DMS 273 (cell line): ENCODE measurements at regions not wholly inside any gene's neighbourhood (a gene's known extent, or its start where the extent isn't known, plus 50 kb on each side); places are given as distances from the start of the nearest gene placed in this dataset.
"Not testable (repeated sequence)": the region's sequence is repeated elsewhere in the genome, so short reads cannot be mapped to it uniquely, and the experiment has no call there.

ENCODE experiments used
- DNase-seq: peaks from one replicate; lab custom pipeline; 2025; ENCODE audit not compliant: unreplicated experiment; lab: John Stamatoyannopoulos, UW

DNA sequence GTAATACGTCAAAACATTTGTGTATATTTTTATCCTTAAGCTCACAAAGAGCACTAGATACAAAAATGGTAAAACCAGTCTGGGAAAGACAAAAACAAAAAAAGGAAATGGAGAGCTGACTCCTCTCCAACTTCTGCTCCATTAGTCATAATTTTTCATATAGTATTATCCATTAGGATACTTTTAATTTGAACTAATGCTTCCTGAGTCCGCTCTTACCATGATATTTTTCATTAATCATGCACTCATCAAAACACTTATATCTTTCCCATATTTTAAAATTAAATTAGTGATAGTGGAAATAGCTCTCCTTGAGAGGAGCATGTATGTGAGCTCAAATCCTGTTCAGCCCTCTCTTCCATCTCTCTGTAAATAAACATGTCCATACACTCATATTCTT, 1093.0 kb upstream of the MIR17HG start:
- no peak for DNase-seq

DNA sequence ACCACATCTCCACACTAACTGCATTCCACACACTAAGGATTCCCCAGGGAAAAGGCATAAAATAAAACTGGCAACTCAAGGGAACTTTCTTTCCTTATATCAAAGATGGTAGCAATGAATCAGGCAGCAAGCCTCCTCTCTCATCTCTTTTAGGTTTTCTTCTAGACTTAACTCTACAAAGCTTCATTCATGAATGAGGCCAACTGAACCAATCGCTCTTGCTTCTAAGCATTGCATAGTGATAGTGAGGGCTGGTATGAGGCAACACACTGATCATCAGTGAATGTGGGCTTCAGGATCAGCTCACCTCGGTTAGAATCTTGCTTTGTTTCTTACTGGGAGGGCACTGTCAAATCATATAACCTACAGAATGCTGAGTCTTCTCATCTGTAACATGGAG, 1090.7 kb upstream of the MIR17HG start:
- no peak for DNase-seq

DNA sequence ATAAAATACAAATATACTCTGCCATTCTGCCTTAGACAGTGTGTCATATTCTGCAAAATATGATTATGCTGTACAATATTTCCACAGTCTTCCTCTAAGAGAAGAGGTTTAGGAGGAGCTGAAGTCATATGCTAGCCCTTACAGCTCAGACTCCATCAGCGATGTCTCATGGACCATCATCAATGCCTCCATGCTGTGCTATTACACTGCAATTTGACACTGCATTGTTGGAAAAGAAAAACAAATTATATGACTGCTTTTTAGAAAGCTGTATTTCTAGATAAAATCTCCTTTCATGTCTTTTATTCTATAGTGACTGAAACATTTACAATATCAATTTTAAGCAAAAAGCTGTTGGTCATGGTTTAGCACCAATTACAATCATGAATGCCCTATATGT, 1089.4 kb upstream of the MIR17HG start:
- no peak for DNase-seq

- DNase-seq: no peak
These were observed 1086.1 kb upstream of the MIR17HG start for GRCh38 chr13:90261343-90261742.

DNA sequence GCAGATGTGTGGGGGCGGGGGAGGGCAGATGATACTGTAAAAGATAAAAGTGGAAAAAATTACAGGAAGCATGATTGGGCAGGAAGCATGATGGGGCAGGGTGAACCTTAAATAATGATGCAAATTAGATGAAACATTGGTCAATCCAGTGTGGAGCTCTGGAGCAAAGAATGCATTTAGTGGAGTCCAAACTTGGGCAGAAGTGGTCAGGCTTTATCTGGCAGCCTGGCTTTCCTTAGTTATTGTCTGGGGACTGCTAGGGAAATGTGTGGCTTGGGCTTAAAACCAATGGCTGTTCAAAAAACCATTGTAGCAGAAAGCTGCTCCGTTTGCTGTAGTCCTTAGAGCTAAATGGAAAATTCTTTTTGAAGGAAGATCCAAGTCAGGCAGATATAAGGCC, 1077.3 kb upstream of the MIR17HG start:
- DNase-seq: no peak

DNA sequence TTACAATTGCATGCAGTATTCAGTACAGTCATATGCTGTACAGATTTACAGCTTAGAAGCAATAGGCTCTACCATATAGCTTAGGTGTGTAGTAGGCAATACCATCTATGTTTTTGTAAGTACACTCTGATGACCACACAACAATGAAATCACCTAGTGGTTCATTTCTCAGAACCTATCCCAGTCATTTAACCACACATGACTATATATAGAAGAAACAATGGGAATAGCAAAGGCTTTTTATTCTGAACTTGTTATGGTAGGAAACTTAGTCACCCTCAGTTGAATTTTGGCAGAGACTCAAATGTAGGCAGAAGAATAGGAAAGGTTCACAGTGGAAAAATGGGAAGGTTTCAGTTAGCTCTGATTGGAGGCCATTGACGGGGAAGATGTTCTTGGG, 1075.1 kb upstream of the MIR17HG start:
- DNase-seq: no peak

DNA sequence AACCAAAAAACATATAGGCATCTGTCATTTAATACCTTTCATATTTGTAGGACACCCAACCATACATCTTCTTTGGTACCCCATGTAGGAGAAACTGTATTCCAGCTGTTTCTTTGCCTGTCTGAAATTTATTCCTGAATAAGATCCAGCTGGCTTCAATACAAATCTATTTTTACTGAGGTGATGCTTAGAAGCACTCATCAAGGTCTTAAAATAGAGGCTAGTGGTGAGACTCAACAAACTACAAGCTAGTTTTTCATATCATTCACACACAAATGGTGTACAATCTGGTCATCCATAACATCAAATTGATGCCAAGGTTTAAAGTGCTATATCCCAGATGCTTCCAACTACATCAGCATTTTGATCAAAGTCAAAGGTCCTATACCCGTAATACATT, 1071.3 kb upstream of the MIR17HG start:
- no peak for DNase-seq

DNA sequence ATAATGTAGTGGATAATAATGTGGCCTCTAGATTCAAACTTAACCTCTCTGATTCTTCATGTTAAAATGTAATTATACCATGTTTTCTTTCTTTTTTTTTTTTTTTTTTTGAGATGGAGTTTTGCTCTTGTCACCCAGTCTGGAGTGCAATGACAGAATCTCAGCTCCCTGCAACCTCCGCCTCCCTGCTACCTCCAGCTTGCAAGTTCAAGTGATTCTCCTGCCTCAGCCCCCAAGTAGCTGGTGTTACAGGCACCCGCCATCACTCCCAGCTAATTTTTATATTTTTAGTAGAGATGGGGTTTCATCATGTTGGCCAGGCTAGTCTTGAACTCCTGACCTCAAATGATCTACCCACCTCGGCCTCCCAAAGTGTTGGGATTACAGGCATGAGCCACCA, 1069.3 kb upstream of the MIR17HG start:
- DNase-seq: not testable (repeated sequence)

DNA sequence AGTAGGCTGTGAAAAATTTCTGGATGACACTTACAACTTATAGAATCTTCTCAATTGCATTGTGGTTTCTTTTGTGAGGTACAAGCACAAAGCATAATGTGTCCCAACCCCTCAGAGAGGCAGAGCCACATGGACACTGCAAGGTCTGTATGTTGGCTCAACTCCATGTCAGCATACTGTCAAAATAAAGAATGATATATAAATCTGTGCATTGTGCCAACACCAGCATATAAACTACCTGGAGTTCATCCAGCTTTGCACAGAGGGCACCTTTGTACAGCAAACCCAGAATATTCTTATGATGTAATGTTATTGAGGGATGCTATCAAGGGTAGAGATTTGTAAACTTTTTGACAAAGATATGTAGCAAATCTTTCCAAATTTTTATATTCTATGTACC, 1065.8 kb upstream of the MIR17HG start:
- no peak for DNase-seq

DNA sequence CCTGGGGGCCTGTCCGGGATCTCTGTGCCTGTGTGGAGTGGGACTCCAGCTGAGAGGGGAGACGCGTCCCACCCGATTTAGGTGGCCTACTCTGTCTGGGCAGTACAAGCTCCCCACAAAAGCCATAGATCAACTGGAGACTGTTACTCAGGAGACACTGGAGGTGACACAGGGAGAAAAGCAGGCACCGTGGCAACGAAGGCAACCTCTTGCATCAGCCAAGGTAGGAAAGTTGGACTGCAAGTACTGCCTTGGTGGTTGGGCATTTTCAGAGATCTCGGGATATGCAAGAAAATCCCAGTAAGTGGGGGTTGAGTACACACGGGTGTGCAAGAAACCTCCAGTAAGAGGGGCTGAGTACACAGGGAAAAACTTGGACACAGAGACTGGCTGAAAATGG, 1060.0 kb upstream of the MIR17HG start:
- no peak for DNase-seq

GRCh38 chr13:90293793-90294361, 1053.6 kb upstream of the MIR17HG start:
- DNase-seq: no peak

DNA sequence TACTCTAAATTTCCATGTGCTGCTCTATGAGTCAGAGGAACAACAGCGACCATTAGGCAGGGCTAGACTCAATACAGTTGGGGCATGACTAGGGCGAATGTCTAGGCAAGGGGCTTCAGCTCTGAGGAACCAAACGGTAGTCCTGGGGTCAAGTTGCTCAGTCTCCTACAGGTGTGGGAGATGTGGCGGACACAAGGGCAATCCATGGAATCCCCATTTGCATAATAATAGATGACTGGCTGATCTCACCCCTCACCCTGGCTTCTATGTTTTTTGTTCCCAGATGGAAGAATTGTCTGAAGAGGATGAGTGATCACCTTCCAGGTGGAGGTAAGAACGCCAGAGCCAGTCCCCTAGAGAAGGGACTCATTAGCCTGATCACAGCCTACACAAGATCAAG, 1048.2 kb upstream of the MIR17HG start:
- DNase-seq: no peak

DNA sequence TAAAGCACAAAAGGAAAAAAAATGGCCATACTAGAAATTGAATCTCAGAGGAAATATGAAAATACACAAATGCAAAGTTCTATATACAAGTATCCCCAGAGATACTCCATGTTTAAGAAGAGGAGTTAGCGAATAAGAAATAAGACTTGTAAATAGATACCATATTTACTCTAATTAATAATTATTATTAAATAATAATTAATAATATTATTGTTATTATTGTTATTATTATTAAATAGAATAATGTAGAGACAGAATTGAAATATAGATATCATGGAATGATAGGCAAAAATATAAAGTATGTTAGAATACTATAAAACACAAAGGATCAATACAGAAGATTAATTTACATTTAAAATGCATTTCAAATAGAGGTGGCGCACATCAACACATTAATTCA, 1047.5 kb upstream of the MIR17HG start:
- DNase-seq: no peak

DNA sequence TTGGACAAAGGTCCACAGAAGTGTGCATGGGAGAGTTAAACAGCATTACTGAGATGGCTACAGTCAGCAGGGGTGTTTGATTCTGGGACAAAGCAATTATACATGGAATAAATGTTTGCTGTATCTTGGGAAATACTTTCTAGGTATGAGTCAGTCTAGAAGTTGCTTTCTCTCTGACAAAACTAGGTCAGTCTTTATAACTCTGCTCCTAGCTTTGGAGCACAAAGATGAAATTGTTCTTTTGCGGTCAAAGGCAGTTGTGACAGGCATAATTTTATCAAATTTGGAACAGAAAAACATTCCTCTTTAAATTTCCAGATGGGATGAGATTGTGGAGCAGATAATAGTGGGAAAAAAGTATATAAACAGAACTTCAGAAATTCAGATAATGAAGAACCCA, 1045.4 kb upstream of the MIR17HG start:
- DNase-seq: no peak

DNA sequence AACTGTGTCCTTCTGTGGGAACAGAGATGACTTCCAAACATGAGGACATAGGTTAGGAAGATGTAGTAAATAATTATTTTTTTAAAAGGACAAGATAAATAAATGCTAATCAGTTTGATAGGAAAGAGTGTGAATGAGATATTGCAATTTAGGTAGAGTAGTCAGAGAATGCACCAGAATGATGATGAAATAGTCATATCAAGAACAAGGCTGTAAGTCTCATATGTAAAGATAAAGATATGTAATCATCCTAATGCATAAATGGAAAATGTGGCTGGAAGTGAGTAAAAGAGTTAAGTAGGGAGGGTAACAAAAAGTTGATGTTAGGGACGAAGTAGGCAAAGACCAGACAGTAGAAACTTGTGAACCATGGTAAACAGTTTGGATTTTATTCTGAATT, 1041.7 kb upstream of the MIR17HG start:
- DNase-seq: no peak

DNA sequence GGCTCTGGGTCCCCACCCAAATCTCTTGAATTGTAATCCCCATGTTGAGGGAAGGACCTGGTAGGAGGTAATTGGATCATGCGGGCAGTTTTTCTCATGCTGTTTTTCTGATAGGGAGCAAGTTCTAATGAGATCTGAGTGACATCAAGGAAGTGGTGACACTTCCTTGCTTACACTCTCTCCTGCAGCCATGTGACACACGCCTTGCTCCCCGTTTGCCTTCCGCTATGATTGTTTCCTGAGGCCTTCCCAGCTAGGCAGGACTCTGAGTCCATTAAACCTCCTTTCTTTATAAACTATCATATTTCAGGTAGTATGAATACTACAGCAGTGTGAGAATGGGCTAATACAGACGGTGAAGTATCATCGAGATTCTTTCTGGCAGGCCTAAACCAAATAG, 1040.4 kb upstream of the MIR17HG start:
- DNase-seq: no peak

DNA sequence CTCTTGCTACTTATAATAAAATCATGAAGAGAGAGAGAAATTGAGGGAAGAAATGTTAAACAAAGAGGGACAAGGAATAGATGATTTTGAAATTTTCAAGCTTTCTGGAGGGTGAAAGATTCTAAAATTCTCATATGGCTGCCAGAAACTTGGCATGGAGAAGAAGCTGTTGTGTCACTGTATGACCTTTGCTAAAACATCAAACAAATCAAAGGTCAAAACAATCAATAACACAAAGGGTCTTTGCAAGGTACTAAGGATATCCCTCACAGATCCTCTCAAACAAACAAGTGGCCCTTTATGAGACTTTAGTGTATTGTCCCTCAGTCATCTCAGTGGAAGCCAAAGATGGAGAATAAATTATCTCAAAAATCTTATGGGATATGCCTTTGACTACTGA, 1039.2 kb upstream of the MIR17HG start:
- no peak for DNase-seq

DNA sequence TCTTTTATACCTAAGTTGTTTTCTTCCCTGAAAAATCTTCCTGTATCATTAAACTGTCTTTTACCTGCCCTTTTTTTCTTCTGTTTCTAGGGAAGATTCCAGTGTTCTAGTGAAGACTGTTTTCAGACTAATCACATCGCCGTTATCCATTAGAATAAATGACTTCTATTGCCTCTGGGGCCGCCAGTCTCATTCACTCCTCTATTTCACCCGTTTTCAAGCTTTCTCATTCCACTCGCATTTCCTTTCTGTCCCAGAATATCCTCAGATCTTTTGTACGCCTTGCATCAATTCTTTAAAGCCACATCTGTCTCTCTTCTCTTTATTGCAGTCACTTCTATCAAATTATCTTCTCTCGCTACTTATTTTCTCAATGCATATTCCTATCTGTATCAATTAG, 1035.6 kb upstream of the MIR17HG start:
- no peak for DNase-seq

GRCh38 chr13:90315061-90315460, 1032.4 kb upstream of the MIR17HG start:
- DNase-seq: no peak

DNA sequence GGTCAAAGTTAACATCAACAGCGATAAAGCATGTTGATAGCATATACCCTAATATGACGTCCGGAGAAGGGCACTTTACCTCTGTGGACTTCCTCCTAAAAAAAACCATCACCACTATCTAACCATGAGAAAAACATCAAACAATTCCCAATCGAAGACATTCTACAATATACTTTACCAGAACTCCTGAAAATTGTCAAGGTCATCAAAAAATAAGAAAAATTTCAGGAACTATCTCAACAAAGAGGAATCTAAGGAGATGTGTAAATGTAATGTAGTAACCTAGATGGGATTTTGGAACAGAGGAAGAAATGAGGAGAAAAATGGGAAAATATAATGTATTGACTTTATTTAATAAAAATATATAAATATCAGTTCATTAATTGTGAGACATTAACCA, 1026.8 kb upstream of the MIR17HG start:
- no peak for DNase-seq

DNA sequence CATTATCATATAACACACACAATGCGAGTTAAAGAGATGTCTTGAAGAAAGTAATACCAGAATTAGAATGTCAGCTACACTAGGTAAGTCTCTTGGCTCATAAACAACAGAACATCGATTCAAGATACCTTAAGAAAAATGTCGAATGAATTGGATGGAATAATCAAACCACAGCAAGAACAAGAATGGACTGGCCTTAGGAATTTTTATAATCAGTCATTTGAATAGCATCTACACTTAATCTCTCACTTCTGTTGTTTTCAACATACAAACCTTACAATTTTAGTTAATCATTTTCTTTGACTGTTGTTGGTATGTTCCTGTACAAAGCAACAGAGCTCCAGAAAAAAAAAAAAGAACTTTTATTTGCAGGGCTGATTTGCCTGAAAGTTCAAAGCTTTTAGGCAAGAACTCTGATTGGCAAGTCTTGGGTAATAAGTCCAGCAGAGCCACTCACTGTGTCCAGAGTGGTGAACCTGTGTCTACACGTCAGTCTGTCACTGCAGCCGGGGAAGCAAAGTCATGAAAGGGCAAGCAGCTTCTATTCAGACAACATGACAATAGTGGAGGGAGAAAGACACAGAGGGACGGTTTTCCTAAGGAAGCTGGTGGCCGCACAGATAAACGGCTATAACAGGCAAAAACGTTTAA, 1026.1 kb upstream of the MIR17HG start:
- DNase-seq: no peak

DNA sequence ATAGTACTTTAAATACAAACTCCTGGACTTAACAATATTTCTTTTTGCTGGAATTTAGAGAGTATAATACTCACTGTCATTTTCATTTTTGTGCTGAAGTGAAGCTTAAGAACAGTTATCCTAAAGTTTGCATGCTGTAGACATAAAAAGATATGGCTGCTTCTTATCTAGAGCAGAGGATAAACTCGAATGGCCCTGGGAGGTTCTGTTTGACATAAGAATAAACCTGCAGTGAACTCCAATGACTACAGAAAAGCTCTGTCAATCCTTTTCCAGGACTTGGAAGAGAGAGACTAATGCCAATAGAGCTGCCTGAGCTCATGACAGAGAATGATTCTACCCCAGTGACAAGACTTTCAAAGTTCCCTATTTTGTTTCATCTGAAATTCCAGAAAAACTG, 1017.8 kb upstream of the MIR17HG start:
- no peak for DNase-seq

- DNase-seq: no peak
These were observed 1015.5 kb upstream of the MIR17HG start for GRCh38 chr13:90331974-90332373.
